ENCODE measurements at regions not wholly inside any gene's neighbourhood (a gene's known extent, or its start where the extent isn't known, plus 50 kb on each side); places are given as distances from the start of the nearest gene placed in this dataset.
"Not testable (repeated sequence)": the region's sequence is repeated elsewhere in the genome, so short reads cannot be mapped to it uniquely, and the experiment has no call there.

DNA sequence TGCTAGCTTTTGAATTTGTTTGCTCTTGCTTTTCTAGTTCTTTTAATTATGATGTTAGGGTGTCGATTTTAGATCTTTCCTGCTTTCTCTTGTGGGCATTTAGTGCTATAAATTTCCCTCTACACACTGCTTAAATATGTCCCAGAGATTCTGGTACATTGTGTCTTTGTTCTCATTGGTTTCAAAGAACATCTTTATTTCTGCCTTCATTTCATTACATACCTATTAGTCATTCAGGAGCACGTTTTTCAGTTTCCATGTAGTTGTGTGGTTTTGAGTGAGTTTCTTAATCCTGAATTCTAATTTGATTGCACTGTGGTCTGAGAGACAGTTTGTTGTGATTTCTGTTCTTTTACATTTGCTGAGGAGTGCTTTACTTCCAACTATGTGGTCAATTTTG is 51.2 kb upstream of the MB21D2 start:
- not testable (repeated sequence) for DNase-seq (ENCODE audit: low read depth in 2 of 3, low spot score in 1 of 3)

- DNase-seq (ENCODE audit: low read depth in 2 of 3, low spot score in 1 of 3): no peak
These were observed 63.0 kb upstream of the MB21D2 start for GRCh38 chr3:192980632-192981031.

DNA sequence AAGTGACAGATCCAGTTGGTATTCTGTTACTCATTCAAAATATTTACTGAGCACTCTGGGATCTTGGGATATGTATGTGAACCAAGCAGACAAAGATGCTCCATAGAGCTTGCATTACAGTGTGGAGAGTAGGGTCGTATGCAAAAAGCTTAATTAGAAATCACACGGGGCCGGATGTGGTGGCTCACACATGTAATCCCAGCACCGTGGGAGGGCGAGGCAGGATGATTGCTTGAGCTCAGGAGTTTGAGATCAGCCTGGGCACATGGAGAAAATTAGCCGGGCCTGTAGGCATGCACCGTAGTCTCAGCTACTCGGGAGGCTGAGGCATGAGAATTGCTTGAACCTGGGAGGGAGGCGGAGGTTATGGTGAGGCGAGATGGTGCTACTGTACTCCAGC is 68.7 kb upstream of the MB21D2 start:
- DNase-seq (ENCODE audit: low read depth in 2 of 3, low spot score in 1 of 3): no peak

GRCh38 chr3:192991356-192991755 is 73.7 kb upstream of the MB21D2 start:
- no peak for DNase-seq (ENCODE audit: low read depth in 2 of 3, low spot score in 1 of 3)

DNA sequence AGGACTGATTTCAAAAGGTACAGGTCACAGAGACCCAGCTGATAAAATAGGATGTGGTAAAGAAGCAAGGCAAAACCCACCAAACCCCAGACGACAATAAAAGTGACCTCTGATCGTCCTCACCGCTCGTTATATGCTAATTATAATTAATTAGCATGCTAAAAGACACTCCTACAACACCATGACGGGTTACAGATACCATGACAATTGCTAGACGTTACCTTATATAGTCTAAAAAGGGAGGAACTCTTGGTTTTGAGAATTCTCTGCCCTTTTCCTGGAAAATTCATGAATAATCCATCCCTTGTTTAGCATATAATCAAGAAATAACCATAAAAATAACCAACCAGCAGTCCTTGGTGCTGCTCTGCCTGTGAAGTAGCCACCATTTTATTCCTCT is 74.7 kb upstream of the MB21D2 start:
- DNase-seq (ENCODE audit: low read depth in 2 of 3, low spot score in 1 of 3): no peak

DNA sequence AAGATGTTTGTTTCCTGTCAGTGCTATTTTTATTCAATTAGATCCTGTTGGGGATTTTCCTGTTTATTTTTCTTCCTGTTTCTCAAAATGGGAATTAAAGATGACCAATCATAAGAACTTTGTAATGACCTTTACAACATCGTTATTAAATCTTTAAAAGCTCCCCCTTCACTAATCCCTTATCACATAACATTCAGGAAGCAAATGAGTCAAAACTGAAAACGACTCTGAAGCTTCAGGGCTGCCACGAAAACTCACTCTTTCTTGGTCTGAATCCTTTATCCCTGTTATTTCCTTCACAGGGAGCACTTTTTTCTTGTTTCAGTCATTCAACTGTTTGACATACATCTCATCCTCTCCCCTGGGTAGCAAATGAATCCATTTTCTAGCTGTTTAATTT is 75.8 kb upstream of the MB21D2 start:
- DNase-seq (ENCODE audit: low read depth in 2 of 3, low spot score in 1 of 3): no peak

- not testable (repeated sequence) for DNase-seq (ENCODE audit: low read depth in 2 of 3, low spot score in 1 of 3)
These were observed 83.5 kb upstream of the MB21D2 start for GRCh38 chr3:193001113-193001512.

DNA sequence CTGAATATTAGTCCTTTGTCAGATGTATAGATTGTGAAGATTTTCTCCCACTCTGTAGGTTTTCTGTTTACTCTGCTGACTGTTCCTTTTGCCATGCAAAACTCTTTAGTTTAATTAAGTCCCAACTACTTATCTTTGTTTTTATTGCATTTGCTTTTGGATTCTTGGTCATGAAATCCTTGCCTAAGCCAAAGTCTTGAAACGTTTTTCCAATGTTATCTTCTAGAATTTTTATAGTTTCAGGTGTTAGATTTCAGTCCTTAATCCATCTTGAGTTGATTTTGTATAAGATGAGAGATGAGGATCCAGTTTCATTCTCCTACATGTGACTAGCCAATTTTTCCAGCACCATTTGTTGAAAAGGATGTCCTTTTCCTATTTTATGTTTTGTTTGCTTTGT is 86.0 kb upstream of the MB21D2 start:
- not testable (repeated sequence) for DNase-seq (ENCODE audit: low read depth in 2 of 3, low spot score in 1 of 3)

GRCh38 chr3:193008654-193009053 is 91.0 kb upstream of the MB21D2 start:
- no peak for DNase-seq (ENCODE audit: low read depth in 2 of 3, low spot score in 1 of 3)

DNA sequence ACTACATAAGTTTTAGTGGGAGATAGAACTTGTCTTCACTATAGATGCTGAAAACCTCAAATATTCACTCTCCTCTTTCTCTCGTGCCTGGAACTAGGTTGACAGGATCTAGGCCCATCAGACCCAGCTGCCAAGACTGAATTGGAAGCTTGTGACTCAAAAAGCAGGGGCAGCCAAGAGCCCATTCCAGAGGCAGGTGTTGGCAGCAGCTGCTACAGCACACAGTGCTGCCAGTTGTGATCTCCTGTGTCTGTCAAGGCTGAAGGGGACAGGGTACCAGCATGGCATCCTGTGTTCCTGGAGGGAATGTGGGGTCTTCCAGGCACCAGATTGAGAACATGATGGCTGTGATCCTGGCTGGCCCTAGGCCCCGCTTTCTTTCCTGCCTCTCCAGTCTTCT is 92.5 kb upstream of the MB21D2 start:
- DNase-seq (ENCODE audit: low read depth in 2 of 3, low spot score in 1 of 3): no peak

GRCh38 chr3:193011958-193012357 is 94.3 kb upstream of the MB21D2 start:
- no peak for DNase-seq (ENCODE audit: low read depth in 2 of 3, low spot score in 1 of 3)

- no peak for DNase-seq (ENCODE audit: low read depth in 2 of 3, low spot score in 1 of 3)
These were observed 97.2 kb upstream of the MB21D2 start for GRCh38 chr3:193014902-193015301.

GRCh38 chr3:193016437-193016901 is 98.8 kb upstream of the MB21D2 start:
- no peak for DNase-seq (ENCODE audit: low read depth in 2 of 3, low spot score in 1 of 3)

GRCh38 chr3:193021506-193022010 is 103.9 kb upstream of the MB21D2 start:
- no peak for DNase-seq (ENCODE audit: low read depth in 2 of 3, low spot score in 1 of 3)

- no peak for DNase-seq (ENCODE audit: low read depth in 2 of 3, low spot score in 1 of 3)
These were observed 105.6 kb upstream of the MB21D2 start for GRCh38 chr3:193023218-193023617.

- no peak for DNase-seq (ENCODE audit: low read depth in 2 of 3, low spot score in 1 of 3)
These were observed 110.6 kb upstream of the MB21D2 start for GRCh38 chr3:193028258-193028657.

DNA sequence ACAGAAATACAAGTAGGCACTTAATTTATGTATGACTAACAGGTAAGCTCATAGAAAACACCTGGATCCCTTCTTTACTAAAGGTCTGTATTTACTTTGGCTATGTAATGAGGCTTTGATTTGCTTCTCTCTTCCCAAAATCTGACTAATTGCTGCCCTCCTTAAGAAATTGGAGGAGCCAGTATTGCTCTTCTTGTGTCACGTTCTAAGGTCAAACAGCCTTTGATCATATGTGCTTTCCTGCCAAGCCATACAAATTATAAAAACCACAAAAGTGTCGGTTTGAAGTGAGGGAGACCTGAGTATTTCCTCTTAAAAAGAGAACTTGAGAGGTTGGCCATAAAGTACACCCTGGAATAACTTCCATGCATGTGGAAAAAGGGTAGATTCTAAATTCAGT is 112.1 kb upstream of the MB21D2 start:
- no peak for DNase-seq (ENCODE audit: low read depth in 2 of 3, low spot score in 1 of 3)

DNA sequence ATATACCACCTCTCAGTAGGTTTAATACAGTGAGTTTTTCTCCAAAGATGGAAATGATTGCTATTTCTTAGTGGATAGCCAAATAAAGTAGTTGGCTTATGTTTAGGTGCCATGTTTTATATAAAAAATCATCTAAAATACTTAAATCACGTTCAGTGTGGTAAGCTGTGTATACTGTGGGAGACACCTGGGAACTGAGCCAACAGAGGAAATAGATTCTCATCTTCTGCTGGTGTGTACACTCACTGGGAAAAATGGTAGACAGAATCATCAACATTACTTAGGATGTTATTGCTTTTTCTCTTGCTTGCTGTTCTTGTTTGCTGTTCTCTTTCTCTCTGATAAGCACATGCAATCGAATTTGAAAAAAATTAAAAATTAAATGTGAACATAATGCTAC is 112.6 kb upstream of the MB21D2 start:
- no peak for DNase-seq (ENCODE audit: low read depth in 2 of 3, low spot score in 1 of 3)

DNA sequence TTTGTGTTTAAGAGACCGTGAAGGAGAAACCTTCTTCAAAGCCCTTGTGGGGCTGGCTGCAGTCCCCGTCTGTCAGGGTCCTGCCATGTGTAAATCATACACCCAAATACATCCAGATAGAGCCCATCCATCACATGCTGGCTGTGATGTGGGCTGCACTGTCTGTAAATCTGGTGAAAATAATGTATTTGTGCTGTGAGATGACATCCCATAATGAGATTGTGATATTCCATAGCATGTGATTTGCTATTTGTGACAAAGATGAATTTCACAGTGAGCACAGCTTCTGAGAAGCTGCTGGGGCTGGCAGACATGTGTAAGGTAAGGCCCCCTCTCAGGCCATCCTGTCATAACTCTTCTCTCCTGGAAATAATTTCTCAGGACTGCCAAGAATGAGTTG is 114.3 kb upstream of the MB21D2 start:
- no peak for DNase-seq (ENCODE audit: low read depth in 2 of 3, low spot score in 1 of 3)

DNA sequence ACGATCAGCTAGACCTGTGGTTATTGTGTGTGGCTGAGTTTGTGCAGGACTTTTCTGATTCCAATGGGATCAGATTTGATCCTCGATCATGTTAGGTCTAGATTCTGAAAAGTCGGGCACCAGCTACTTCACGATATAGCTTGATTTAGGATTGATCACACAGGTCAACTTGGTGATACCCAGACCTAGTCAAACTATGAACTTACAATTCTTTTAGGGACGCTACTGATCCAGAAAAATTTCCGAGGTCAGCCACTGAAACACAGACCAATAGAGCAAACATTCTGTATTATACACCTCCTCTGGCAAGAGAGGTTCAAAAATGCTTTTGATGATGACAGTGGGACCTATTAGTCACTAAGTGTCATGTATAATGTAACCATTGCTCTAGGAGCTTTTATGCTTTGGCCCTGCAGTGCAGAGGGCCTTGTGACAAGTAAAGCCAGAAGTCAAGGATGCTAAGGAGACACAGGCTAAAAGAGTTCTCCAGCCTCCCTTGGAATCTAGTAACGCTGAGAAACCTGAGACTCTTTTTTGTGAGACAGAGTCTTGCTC is 115.6 kb upstream of the MB21D2 start:
- no peak for DNase-seq (ENCODE audit: low read depth in 2 of 3, low spot score in 1 of 3)

GRCh38 chr3:193037828-193038227 is 120.2 kb upstream of the MB21D2 start:
- not testable (repeated sequence) for DNase-seq (ENCODE audit: low read depth in 2 of 3, low spot score in 1 of 3)

DNA sequence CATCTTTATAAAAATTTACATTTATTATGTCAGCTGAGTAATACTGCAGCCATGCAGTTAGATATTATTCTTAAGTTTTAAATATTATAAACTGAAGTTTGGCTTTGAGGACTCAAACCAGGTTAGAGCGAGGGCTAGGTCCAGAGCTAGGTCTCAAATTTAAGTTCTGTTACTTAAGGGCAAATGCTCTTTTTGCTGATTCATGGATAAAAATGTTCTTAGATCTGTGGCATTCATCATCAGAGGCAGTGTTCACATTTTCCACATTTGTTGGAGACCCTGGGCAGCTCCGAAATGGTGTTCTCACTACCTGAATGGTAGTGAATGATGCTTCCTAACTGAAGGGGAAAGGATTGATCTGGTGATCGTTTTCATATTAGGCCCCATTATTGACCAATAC is 121.4 kb upstream of the MB21D2 start:
- DNase-seq (ENCODE audit: low read depth in 2 of 3, low spot score in 1 of 3): no peak

DNA sequence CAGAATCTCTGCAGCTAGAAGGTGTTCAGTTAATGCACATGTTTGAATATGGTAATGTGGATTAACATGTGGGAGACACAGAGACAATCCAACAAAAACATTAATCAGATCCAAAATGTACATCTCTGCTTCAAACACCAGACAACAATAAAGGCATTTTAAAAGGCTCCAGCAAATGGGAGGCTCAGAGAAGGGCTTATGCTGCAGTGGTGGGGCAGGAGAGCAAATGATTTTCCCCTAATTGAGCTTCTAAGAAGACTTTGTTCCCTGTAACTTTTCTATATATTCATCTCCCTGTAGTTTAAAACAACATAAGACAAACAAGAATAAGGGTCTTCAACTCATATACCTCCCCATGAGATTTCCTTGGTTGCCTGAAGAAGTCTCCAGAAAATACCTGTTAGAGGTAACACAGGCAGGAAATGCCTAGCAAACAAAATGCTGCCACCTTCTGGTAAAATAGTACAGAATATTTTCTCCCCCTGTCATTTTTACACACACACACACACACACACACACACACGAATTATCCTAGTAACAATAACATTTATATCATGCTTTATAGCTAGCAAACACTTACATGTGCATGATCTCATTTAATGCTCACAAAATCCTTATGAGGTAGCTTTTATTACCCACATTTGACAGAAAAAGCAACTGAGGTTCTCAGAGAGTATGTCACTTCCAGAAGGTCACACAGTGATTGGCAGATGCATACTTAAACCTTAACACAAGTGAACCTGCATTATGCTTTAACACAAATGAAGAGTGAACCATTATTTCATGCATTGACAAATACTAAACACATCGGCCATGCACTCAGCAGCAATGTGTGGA is 123.4 kb upstream of the MB21D2 start:
- peak in 1 of 3 donors; percentile 3 for DNase-seq (ENCODE audit: low read depth in 2 of 3, low spot score in 1 of 3)
